PFSK-1 (cell line): ENCODE measurements at regions not wholly inside any gene's neighbourhood (a gene's known extent, or its start where the extent isn't known, plus 50 kb on each side); places are given as distances from the start of the nearest gene placed in this dataset.

Experiments
- FOXP2 ChIP-seq: optimal IDR thresholded peaks from 2 replicates; pipeline ENCODE3; 2011; ENCODE audit warnings: borderline replicate concordance, control low read depth, inconsistent platforms; ENCODE audit not compliant: insufficient read depth; ENCODE audit errors: extremely low read length, extremely low read depth
- POLR2AphosphoS5 ChIP-seq: IDR thresholded peaks from 2 replicates; pipeline ENCODE4 v1.6.1; 2012; ENCODE audit warnings: low read depth, mild to moderate bottlenecking, control low read depth, low read length, moderate library complexity
- SIN3A ChIP-seq: IDR thresholded peaks from 2 replicates; pipeline ENCODE4 v1.6.1; 2012; ENCODE audit warnings: mild to moderate bottlenecking, low read length, moderate library complexity, borderline replicate concordance; ENCODE audit not compliant: insufficient read depth
- TAF1 ChIP-seq: IDR thresholded peaks from 2 replicates; pipeline ENCODE4 v1.6.1; 2012; ENCODE audit warnings: low read length, control low read depth, borderline replicate concordance; ENCODE audit not compliant: insufficient read depth
- TF ChIP-seq, protein P1 (sequence below), 2 experiments: IDR thresholded peaks; 2 replicates each; pipeline versions ENCODE4 v1.6.1 to v1.8.0; 2011 to 2012; ENCODE audit warnings: low read depth in 2 of 2, low read length in 2 of 2, control low read depth in 1 of 2, inconsistent platforms in 1 of 2, mild to moderate bottlenecking in 1 of 2, moderate library complexity in 1 of 2; ENCODE audit not compliant: insufficient read depth in 1 of 2

DNA sequence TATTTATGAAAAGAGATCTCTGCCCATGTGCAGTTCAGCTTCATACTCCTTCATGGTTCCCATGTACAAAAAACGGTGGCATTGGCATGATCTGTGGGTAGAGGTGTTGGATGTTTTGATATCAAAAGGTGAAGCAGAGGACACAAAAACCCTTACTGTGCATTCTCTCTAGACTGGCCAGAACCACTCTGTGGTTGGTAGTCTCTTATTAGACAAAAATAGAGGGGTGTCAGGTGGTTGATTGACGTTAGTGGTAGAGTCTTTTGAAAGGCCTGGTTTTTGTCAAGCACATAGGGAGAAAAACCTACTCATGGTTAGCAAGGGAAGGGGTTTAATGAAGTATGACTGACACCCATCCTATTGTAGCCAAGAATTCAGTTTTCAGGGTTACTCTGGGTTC, 400.0 kb upstream of the TMPRSS15 start:
- TF ChIP-seq, protein P1, sequence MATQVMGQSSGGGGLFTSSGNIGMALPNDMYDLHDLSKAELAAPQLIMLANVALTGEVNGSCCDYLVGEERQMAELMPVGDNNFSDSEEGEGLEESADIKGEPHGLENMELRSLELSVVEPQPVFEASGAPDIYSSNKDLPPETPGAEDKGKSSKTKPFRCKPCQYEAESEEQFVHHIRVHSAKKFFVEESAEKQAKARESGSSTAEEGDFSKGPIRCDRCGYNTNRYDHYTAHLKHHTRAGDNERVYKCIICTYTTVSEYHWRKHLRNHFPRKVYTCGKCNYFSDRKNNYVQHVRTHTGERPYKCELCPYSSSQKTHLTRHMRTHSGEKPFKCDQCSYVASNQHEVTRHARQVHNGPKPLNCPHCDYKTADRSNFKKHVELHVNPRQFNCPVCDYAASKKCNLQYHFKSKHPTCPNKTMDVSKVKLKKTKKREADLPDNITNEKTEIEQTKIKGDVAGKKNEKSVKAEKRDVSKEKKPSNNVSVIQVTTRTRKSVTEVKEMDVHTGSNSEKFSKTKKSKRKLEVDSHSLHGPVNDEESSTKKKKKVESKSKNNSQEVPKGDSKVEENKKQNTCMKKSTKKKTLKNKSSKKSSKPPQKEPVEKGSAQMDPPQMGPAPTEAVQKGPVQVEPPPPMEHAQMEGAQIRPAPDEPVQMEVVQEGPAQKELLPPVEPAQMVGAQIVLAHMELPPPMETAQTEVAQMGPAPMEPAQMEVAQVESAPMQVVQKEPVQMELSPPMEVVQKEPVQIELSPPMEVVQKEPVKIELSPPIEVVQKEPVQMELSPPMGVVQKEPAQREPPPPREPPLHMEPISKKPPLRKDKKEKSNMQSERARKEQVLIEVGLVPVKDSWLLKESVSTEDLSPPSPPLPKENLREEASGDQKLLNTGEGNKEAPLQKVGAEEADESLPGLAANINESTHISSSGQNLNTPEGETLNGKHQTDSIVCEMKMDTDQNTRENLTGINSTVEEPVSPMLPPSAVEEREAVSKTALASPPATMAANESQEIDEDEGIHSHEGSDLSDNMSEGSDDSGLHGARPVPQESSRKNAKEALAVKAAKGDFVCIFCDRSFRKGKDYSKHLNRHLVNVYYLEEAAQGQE (IDR thresholded peaks at IDR 0.05; ENCODE audit: insufficient read depth in 1 of 2, low read depth in 2 of 2, low read length in 2 of 2): no peak
- TF ChIP-seq FOXP2 (no peak), SIN3A (no peak), POLR2AphosphoS5 (no peak), TAF1 (no peak)

DNA sequence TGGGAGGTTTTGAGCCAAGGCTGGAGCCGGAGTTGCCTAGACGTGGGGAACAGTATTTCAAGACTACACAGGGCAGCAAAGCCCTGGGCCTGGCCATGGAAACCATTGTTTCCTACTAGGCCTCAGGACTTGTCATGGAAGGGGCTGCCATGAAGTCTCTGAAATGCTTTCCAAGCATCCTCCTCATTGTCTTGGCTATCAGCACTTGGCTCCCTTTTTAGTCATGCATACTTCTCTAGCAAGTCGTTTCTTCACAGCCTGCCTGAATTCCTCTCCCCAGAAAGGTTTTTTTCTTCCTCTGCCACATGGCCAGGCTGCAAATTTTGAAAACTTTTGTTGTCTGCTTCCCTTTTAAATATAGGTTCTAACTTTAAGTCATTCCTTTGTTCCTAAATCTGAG, 406.6 kb upstream of the TMPRSS15 start:
- TF ChIP-seq FOXP2 (no peak), TAF1 (no peak), POLR2AphosphoS5 (no peak), SIN3A (no peak)
- TF ChIP-seq, protein P1 (IDR thresholded peaks at IDR 0.05; ENCODE audit: insufficient read depth in 1 of 2, low read depth in 2 of 2, low read length in 2 of 2): no peak

DNA sequence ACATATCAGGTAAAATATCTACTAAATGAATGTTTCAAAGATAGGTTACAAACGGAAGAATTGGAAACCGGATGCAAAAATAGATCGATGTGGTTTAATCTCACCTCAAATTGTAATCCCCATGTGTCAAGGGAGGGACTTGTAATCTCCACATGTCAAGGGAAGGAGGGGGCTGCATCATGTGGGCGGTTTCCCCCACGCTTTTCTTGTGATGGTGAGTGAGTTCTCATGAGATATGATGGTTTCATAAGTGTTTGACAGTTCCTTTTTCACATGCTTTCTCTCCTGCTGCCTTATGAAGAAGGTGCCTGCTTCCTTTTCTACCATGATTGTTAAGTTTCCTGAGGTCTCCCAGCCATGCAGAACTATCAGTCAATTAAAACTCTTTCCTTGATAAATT, 408.7 kb upstream of the TMPRSS15 start:
- TF ChIP-seq, protein P1 (IDR thresholded peaks at IDR 0.05; ENCODE audit: insufficient read depth in 1 of 2, low read depth in 2 of 2, low read length in 2 of 2): no peak
- TF ChIP-seq TAF1: no peak
- TF ChIP-seq FOXP2: no peak
- TF ChIP-seq SIN3A: no peak
- no peak for TF ChIP-seq POLR2AphosphoS5

DNA sequence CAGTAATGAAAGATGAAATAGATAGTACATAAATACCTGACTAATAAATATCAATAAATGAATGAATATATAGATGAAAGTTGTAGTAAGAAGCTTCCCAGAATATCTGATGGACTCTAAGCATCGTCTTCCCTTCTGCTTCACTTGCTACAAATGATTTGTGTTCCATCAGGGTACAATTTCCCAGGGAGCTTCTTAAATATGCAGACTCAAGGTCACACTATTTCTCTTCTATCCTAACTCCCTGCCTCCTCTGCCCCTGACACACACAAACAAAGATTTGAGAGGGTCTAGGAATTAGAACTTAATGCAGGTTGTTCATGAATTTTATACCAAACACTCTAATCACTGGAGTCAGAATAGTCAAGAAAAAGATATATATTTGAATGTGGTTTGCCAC, 415.9 kb upstream of the TMPRSS15 start:
- TF ChIP-seq SIN3A: no peak
- no peak for TF ChIP-seq FOXP2
- no peak for TF ChIP-seq TAF1
- no peak for TF ChIP-seq POLR2AphosphoS5
- TF ChIP-seq, protein P1 (IDR thresholded peaks at IDR 0.05; ENCODE audit: insufficient read depth in 1 of 2, low read depth in 2 of 2, low read length in 2 of 2): no peak

DNA sequence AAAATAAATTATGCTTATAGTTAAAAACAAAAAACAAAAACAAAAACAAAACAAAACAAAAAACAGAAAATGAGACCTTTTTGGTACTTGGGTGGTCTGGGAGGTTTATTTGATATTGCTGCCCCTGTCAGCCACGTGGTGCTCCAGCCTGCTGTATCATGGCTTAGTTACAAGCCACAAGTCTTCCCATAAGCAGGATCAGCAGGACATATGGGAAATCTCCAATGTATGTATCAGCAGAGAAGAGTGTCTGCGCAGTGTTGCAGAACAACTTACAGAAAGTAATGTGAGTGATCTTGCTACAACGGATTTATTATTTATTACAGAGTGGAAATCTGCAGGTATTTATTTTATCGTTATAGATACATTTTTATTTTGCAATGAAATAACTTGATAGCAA, 423.0 kb upstream of the TMPRSS15 start:
- no peak for TF ChIP-seq TAF1
- TF ChIP-seq POLR2AphosphoS5: no peak
- TF ChIP-seq FOXP2: no peak
- no peak for TF ChIP-seq SIN3A
- TF ChIP-seq, protein P1 (IDR thresholded peaks at IDR 0.05; ENCODE audit: insufficient read depth in 1 of 2, low read depth in 2 of 2, low read length in 2 of 2): no peak
